ENCODE measurements at regions not wholly inside any gene's neighbourhood (a gene's known extent, or its start where the extent isn't known, plus 50 kb on each side); places are given as distances from the start of the nearest gene placed in this dataset.

DNA sequence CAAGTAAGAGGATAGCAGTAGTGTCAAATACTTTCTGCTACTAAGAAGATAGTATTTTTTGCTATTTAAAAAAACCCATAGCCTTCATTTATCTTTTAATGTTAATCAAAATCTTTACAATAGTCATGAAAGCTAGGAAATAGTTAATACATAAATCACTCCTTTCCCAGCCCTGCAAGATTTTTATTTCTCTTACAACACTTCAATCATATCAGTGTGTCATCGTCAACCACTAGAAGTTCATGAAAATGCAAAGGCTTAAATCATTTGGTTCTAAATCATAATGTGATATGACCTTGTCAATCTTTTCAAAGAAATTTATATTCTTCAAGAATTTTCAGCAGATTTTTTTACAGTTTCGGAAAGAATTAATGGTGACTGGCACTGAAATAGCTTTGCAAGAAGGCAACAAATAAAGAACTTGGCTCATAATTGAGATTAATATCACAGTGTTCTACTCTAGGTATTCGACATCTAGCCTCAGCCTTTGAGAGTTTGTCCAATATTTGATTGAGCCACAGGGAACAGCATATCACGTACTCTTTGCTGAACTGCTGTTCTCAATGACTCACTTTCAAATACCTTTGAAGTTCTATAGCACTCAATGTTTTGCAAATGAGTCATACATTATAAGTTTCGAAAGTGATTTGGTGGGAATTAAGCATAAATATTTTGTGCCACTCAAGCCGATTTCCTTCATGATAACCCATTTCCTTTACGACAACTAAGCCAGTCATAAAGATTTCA lies 384.0 kb upstream of the FOXG1 start:
- no peak for TF ChIP-seq EZH2 (IDR thresholded peaks at IDR 0.05)
- TF ChIP-seq POLR2AphosphoS5 (IDR thresholded peaks at IDR 0.05; ENCODE audit: borderline replicate concordance, low read depth, low read length): no peak
